GM21619 (cell line): ENCODE measurements at regions not wholly inside any gene's neighbourhood (a gene's known extent, or its start where the extent isn't known, plus 50 kb on each side); places are given as distances from the start of the nearest gene placed in this dataset.

Experiments used
- ATAC-seq: cut with Tn5 transposase; IDR thresholded peaks from one replicate; pipeline ENCODE4 v1.9.1; 2021; ENCODE audit not compliant: unreplicated experiment

- no peak for ATAC-seq
These were observed 210.7 kb downstream of the PDCD6IP start for GRCh38 chr3:34008836-34009809.

GRCh38 chr3:34011171-34012101 lies 213.0 kb downstream of the PDCD6IP start:
- no peak for ATAC-seq

- ATAC-seq: peak; percentile 29
These were observed 213.7 kb downstream of the PDCD6IP start for GRCh38 chr3:34012102-34012461.

- no peak for ATAC-seq
These were observed 215.6 kb downstream of the PDCD6IP start for GRCh38 chr3:34013818-34014570.

- ATAC-seq: no peak
These were observed 217.0 kb downstream of the PDCD6IP start for GRCh38 chr3:34015204-34016142.

GRCh38 chr3:34016925-34017587 lies 218.6 kb downstream of the PDCD6IP start:
- ATAC-seq: peak; percentile 61

DNA sequence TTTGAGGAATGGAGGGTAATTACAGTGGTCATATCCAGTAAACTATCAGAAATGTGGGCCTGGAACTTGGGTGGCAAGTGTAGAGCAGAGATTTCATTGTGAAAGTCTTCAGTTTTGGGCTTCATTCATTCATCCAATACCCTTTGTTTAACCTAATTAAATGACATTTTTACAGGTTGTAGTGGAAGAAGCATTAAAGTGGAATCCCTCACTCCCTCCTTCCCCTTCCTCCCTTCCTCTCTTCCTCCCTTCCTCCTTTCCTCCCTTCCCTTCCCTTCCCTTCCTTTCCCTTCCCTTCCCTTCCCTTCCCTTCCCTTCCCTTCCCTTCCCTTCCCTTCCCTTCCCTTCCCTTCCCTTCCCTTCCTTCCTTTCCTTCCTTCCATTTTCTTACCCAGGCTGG lies 219.3 kb downstream of the PDCD6IP start:
- ATAC-seq: no peak

DNA sequence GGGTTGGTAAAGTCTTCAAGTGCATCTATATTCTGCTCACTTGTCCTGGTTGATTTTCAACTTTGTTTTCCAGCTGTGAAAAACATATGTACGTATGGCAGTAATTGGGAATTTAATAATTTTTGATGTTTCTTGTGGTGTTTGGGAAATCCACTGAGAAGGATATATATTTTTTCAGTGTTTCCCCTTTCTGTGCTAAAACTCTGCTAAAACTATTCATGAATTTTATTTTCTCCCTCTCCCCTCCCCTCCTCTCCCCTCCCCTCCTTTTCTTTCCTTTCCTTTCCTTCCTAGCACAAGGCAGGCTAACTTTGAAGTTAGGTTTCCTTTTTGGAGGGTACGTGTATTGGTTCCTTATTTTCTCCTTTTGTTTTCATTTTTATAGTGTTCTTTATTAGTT lies 220.7 kb downstream of the PDCD6IP start:
- ATAC-seq: no peak

- no peak for ATAC-seq
These were observed 221.7 kb downstream of the PDCD6IP start for GRCh38 chr3:34020170-34020569.

GRCh38 chr3:34020726-34021680 lies 222.6 kb downstream of the PDCD6IP start:
- no peak for ATAC-seq

DNA sequence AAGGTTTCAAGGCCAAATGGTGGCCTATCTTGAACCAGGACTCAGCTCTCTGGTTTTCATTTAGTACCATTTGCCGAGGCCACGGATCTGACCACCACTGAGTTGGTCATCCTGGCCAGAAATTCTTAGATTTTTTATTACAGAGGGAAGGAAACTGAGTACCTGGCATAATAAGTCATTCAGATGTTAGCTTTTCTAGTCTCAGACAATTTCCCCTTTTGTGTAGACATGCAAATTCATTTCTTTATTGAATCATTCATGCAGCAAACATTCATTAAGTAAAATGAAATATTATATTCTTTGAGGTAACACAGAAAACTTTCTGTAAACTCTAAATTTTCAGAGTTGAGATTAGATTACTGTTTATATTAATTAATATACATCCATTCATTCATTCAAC lies 223.7 kb downstream of the PDCD6IP start:
- ATAC-seq: no peak

DNA sequence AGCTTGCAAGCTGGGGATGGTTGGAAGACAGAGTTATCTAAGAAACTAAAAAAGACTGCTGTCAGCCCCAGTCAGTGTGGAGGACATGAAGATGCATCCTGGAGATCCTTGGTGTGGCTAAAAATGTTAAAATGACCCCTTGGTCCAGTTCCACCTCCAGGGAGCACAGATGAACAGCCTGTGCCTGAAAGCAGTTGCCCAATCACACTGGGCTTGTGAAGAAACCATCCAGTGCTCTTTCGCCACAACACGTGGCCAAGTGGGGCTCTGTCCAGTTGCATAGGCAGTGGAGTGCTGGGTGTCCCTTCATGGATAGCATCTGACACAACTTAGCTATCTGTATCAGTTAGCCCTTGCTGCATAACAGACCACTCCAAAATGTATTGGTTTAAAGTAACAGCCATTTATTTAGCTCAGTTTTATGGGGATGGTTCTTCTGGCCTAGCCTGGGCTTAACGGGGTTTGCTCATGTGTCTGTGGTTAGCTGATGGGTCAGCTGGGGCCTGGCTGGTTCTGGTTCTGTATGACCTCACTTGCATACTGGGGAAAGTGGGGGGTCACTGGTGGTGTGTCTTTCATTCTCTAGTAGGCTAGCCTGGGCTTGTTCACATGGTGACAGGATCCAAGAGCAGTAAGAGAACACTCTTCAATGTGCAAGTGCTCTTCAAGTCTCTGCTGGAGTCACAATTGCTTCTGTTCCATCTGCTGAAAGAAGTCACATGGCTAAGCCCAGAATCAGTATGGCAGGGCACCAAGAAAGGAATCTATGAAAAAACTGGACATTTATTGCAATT lies 226.2 kb downstream of the PDCD6IP start:
- ATAC-seq: no peak

- ATAC-seq: no peak
These were observed 235.4 kb downstream of the PDCD6IP start for GRCh38 chr3:34033839-34034238.

DNA sequence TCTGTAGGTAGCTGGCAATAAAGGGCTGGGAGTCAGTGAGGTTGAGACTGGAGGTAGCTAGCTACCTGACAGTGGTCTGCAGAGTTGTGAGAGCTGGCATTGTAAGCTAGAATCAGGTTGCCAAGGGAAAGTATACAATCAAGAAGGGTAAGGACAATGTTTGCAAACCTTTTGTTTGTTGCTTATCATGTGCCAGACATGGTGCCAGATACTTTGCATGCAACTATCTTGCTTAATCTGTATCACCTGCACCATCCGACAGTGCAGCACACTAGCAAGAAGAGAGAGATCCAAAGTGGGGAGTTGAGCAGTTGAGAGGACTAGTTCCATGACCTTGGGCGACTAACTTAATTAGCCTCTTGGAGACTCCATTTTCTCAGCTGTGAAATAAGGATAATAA lies 236.4 kb downstream of the PDCD6IP start:
- no peak for ATAC-seq

DNA sequence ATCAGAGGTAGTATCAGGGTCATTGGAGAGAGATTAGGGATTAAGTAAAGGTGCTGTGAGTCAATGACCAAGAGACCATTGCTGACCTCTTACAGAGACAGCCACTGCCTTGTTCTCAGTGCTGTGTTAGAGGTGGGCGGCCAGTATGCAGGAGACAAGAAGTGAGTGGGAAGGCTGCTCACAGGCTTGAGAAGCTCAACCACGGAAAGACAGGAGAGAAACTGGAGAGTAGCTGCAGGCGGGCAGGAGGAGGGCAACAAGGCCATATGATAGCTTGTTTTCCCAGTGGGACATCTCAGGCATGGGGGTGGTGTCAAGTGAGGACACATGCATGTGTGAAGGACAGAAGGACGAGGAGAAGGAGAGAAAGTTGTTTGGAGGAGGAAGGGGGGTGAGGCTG lies 237.3 kb downstream of the PDCD6IP start:
- ATAC-seq: no peak

DNA sequence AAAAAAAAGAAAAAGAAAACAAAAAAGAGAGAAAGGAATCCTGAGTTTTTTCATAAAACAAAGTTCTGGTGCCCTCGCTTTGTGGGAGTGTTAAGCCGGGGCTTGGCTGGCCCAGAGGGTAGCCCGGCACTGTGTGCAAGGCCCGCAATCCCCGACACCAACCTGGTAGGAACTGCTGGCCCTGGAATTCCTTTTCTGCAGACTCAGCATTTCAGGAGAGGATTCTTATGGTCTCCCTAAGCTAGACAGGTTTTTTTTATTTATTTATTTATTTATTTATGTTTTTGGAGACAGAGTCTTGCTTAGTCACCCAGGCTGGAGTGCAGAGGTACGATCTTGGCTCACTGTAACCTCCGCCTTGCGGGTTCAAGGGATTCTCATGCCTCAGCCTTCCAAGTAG lies 238.8 kb downstream of the PDCD6IP start:
- no peak for ATAC-seq

DNA sequence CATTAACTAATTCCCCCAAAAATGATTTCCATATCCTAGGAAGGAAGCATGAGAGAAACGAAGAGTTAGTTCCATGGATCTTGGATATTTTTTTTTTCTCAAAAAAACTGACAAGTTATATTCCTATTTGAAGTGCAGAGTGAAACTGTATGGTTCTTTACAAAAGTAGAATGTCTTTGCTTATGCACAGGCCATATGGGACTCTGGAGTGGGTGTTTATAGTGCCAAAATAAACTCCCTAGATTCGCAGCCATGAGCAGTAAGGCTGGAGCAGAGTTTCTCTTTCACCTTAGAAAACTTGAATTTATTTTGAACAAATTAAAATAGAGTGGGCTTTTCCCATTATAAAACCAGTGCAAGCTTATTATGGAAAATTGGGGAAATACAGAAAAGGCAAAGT lies 239.7 kb downstream of the PDCD6IP start:
- no peak for ATAC-seq

- no peak for ATAC-seq
These were observed 247.7 kb downstream of the PDCD6IP start for GRCh38 chr3:34046154-34046553.
